ENCODE measurements at regions not wholly inside any gene's neighbourhood (a gene's known extent, or its start where the extent isn't known, plus 50 kb on each side); places are given as distances from the start of the nearest gene placed in this dataset.
A peak's percentile ranks its signal among the peaks of the same experiment; 100 is the strongest.

DNA sequence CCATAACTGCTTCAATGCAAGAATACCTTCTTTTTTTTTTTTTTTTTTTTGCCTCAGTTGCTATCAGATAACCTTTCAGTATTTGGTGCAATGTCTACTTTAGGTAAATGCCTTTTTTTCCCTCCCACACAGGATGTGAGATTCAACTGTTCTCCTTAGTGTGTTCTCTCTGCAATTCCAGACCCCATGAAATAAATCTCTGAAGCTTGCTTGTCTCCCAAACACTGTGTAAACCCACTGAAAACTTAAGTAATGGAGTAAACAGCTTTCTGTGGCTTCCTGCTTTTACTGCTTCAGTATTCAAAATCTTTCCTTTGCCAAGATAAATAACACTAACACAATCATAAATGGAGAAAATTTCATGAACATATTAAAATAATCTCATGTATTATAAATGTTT lies 55.8 kb upstream of the CLEC14A start:
- TF ChIP-seq EZH2 (IDR thresholded peaks at IDR 0.05) (no peak), CTCF (IDR thresholded peaks at IDR 0.05) (no peak)
- no peak overlapping the region for H3K9ac ChIP-seq
- no peak overlapping the region for H3K4me2 ChIP-seq
- H3K27ac ChIP-seq: no peak overlapping the region
- peaks cover 51% of the 10 kb centered on the region for H3K27me3 ChIP-seq
- no peak overlapping the region for H2AFZ ChIP-seq (replicated peaks)
- H4K20me1 ChIP-seq (ENCODE audit: low read depth): no peaks in the 10 kb centered on the region
- Mint-ChIP-seq H3K4me3 (no peak overlapping the region), H3K36me3 (no peaks in the 10 kb centered on the region), H3K27me3 (ENCODE audit: insufficient read depth, low read depth) (peaks cover 6% of the 10 kb centered on the region), H3K4me1 (no peaks in the 10 kb centered on the region), H3K27ac (no peak overlapping the region), H3K9me3 (no peaks in the 10 kb centered on the region)
- H3K4me3 ChIP-seq: no peak overlapping the region
- H3F3A ChIP-seq (ENCODE audit: low read depth): no peaks in the 10 kb centered on the region
- no peaks in the 10 kb centered on the region for H3K79me2 ChIP-seq (ENCODE audit: low read depth)
- DNase-seq (ENCODE audit: low spot score): no peak
- no peaks in the 10 kb centered on the region for H3K9me3 ChIP-seq (ENCODE audit: low read depth)
- H3K36me3 ChIP-seq: no peaks in the 10 kb centered on the region
- no peaks in the 10 kb centered on the region for H3K4me1 ChIP-seq

- TF ChIP-seq EZH2phosphoT487 (IDR thresholded peaks at IDR 0.05): no peak
- no peak for TF ChIP-seq EZH2 (IDR thresholded peaks at IDR 0.05)
- no peak for TF ChIP-seq CTCF (IDR thresholded peaks at IDR 0.05)
- H4K20me1 ChIP-seq (ENCODE audit: low read depth): no peaks in the 10 kb centered on the region
- no peaks in the 10 kb centered on the region for H3K79me2 ChIP-seq (ENCODE audit: low read depth)
- H3K4me3 ChIP-seq: no peak overlapping the region
- Mint-ChIP-seq H3K4me1 (no peaks in the 10 kb centered on the region), H3K27ac (no peak overlapping the region), H3K27me3 (ENCODE audit: insufficient read depth, low read depth) (peaks cover 6% of the 10 kb centered on the region), H3K9me3 (peaks cover 3% of the 10 kb centered on the region), H3K36me3 (no peaks in the 10 kb centered on the region), H3K4me3 (no peak overlapping the region)
- H3K9me3 ChIP-seq (ENCODE audit: low read depth): no peaks in the 10 kb centered on the region
- H3K27me3 ChIP-seq: peaks cover 42% of the 10 kb centered on the region
- H3K9ac ChIP-seq: no peak overlapping the region
- H3F3A ChIP-seq (ENCODE audit: low read depth): no peaks in the 10 kb centered on the region
- H3K4me1 ChIP-seq: no peaks in the 10 kb centered on the region
- H3K36me3 ChIP-seq: no peaks in the 10 kb centered on the region
- no peak overlapping the region for H3K27ac ChIP-seq
- H3K4me2 ChIP-seq: no peak overlapping the region
- DNase-seq (ENCODE audit: low spot score): no peak
- H2AFZ ChIP-seq (replicated peaks): no peak overlapping the region
Observed at GRCh38 chr14:38310420-38310995, 54.6 kb upstream of the CLEC14A start.

DNA sequence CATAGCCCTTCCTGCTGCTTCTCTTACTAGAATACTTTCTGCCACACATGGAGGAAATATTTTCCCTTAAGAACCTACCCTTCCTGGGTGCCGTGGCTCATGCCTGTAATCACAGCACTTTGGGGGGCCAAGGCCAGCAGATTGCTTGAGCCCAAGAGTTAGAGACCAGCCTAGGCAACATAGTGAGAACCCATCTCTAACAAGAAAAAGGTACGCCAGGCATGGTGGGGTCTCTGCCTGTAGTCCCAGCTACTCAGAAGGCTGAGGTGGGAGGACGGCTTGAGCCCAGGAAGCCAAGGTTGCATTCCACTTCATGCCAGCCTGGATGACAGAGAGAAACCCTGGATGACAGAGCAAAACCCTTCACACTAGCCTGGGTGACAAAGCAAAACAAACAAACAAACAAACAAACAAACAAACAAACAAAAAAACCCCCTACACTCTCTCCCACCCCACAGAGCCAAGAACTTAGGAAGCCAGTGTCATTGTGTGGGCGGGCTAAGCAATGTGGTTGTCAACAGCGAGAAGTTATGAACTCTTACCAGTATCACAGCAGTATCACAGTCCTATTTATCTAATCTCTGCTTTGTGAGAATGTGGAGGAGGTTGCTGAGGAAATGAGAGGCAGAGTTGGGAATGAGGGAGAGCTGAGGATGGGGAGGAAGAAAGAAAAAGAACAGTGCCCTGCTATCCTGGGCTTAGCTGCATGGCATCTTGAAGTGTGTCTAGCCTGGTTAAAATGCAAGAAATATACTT lies 53.8 kb upstream of the CLEC14A start:
- no peaks in the 10 kb centered on the region for H3K4me1 Mint-ChIP-seq
- H2AFZ ChIP-seq (replicated peaks): peak overlapping the region; percentile 20

More for the DNA sequence above, 53.8 kb upstream of the CLEC14A start:
- Histone ChIP-seq H3K27me3 (peaks cover 44% of the 10 kb centered on the region), H3K4me1 (no peaks in the 10 kb centered on the region), H3K4me2 (no peak overlapping the region), H3K36me3 (no peaks in the 10 kb centered on the region), H3K79me2 (ENCODE audit: low read depth) (no peaks in the 10 kb centered on the region), H3K9ac (no peak overlapping the region), H3K4me3 (no peak overlapping the region), H3K9me3 (ENCODE audit: low read depth) (no peaks in the 10 kb centered on the region), H3K27ac (no peak overlapping the region), H4K20me1 (ENCODE audit: low read depth) (no peaks in the 10 kb centered on the region), H3F3A (ENCODE audit: low read depth) (no peaks in the 10 kb centered on the region)
- Mint-ChIP-seq H3K36me3 (no peaks in the 10 kb centered on the region), H3K4me3 (no peak overlapping the region), H3K27me3 (ENCODE audit: insufficient read depth, low read depth) (peaks cover 6% of the 10 kb centered on the region), H3K27ac (no peak overlapping the region), H3K9me3 (peaks cover 3% of the 10 kb centered on the region)
- no peak for DNase-seq (ENCODE audit: low spot score)
- TF ChIP-seq CTCF (IDR thresholded peaks at IDR 0.05): no peak
- TF ChIP-seq EZH2phosphoT487 (IDR thresholded peaks at IDR 0.05): no peak
- no peak for TF ChIP-seq EZH2 (IDR thresholded peaks at IDR 0.05)

Data from neural progenitor cell (in vitro differentiated cells).